ENCODE measurements at regions not wholly inside any gene's neighbourhood (a gene's known extent, or its start where the extent isn't known, plus 50 kb on each side); places are given as distances from the start of the nearest gene placed in this dataset.

- H3K36me3 ChIP-seq (replicated peaks; ENCODE audit: insufficient read depth, low read length): no peaks in the 10 kb centered on the region
- TF ChIP-seq EZH2phosphoT487 (IDR thresholded peaks at IDR 0.05; ENCODE audit: low read length) (no peak), EZH2 (optimal IDR thresholded peaks at IDR 0.05; ENCODE audit: low read depth, low read length) (no peak), CTCF (IDR thresholded peaks at IDR 0.05; ENCODE audit: low read length) (no peak)
- no peaks in the 10 kb centered on the region for H3K9me2 ChIP-seq (replicated peaks; ENCODE audit: insufficient read depth, low read length)
- no peaks in the 10 kb centered on the region for H3K4me1 ChIP-seq (ENCODE audit: low read length)
- H3K4me2 ChIP-seq (ENCODE audit: low read depth, low read length): no peak overlapping the region
- H4K20me1 ChIP-seq (ENCODE audit: insufficient read depth, low read length): no peaks in the 10 kb centered on the region
- H3K9me3 ChIP-seq (replicated peaks; ENCODE audit: insufficient read depth, low read length): no peaks in the 10 kb centered on the region
- H2AFZ ChIP-seq (ENCODE audit: low read length): no peak overlapping the region
- no peaks in the 10 kb centered on the region for H3K27me3 ChIP-seq (replicated peaks; ENCODE audit: insufficient read depth, low read length)
- no peak overlapping the region for H3K9ac ChIP-seq (ENCODE audit: low read length)
- DNase-seq: no peak
- no peak overlapping the region for H3K4me3 ChIP-seq (ENCODE audit: low read length)
- no peaks in the 10 kb centered on the region for H3K79me2 ChIP-seq (ENCODE audit: low read length)
- no peaks in the 10 kb centered on the region for H3F3A ChIP-seq (ENCODE audit: insufficient read depth, low read length)
- H3K27ac ChIP-seq (ENCODE audit: low read length): no peak overlapping the region
Observed at GRCh38 chr4:188466001-188466400, 326.8 kb downstream of the TRIML1 start.

- H3K4me2 ChIP-seq (ENCODE audit: low read depth, low read length): no peak overlapping the region
- no peaks in the 10 kb centered on the region for H4K20me1 ChIP-seq (ENCODE audit: insufficient read depth, low read length)
Observed at GRCh38 chr4:188484256-188484655, 345.0 kb downstream of the TRIML1 start.

GRCh38 chr4:188485906-188486305 lies 346.7 kb downstream of the TRIML1 start:
- H3K27me3 ChIP-seq (replicated peaks; ENCODE audit: insufficient read depth, low read length): no peaks in the 10 kb centered on the region
- no peaks in the 10 kb centered on the region for H3K79me2 ChIP-seq (ENCODE audit: low read length)
- H3K27ac ChIP-seq (ENCODE audit: low read length): no peak overlapping the region
- no peaks in the 10 kb centered on the region for H3K9me3 ChIP-seq (replicated peaks; ENCODE audit: insufficient read depth, low read length)
- no peaks in the 10 kb centered on the region for H4K20me1 ChIP-seq (ENCODE audit: insufficient read depth, low read length)
- no peak overlapping the region for H3K9ac ChIP-seq (ENCODE audit: low read length)
- no peak overlapping the region for H3K4me2 ChIP-seq (ENCODE audit: low read depth, low read length)
- H3K9me2 ChIP-seq (replicated peaks; ENCODE audit: insufficient read depth, low read length): no peaks in the 10 kb centered on the region
- TF ChIP-seq CTCF (IDR thresholded peaks at IDR 0.05; ENCODE audit: low read length) (no peak), EZH2 (optimal IDR thresholded peaks at IDR 0.05; ENCODE audit: low read depth, low read length) (no peak), EZH2phosphoT487 (IDR thresholded peaks at IDR 0.05; ENCODE audit: low read length) (no peak)
- H3K4me1 ChIP-seq (ENCODE audit: low read length): no peaks in the 10 kb centered on the region
- no peaks in the 10 kb centered on the region for H3F3A ChIP-seq (ENCODE audit: insufficient read depth, low read length)
- no peak for DNase-seq
- H2AFZ ChIP-seq (ENCODE audit: low read length): no peak overlapping the region
- no peak overlapping the region for H3K4me3 ChIP-seq (ENCODE audit: low read length)
- H3K36me3 ChIP-seq (replicated peaks; ENCODE audit: insufficient read depth, low read length): no peaks in the 10 kb centered on the region

More at GRCh38 chr4:188484256-188484655, 345.0 kb downstream of the TRIML1 start:
- Histone ChIP-seq H3K36me3 (replicated peaks; ENCODE audit: insufficient read depth, low read length) (no peaks in the 10 kb centered on the region), H3K9me2 (replicated peaks; ENCODE audit: insufficient read depth, low read length) (no peaks in the 10 kb centered on the region), H2AFZ (ENCODE audit: low read length) (no peak overlapping the region), H3K27me3 (replicated peaks; ENCODE audit: insufficient read depth, low read length) (no peaks in the 10 kb centered on the region), H3K4me1 (ENCODE audit: low read length) (no peaks in the 10 kb centered on the region), H3F3A (ENCODE audit: insufficient read depth, low read length) (no peaks in the 10 kb centered on the region), H3K79me2 (ENCODE audit: low read length) (no peaks in the 10 kb centered on the region), H3K9ac (ENCODE audit: low read length) (no peak overlapping the region), H3K27ac (ENCODE audit: low read length) (no peak overlapping the region), H3K9me3 (replicated peaks; ENCODE audit: insufficient read depth, low read length) (no peaks in the 10 kb centered on the region), H3K4me3 (ENCODE audit: low read length) (no peak overlapping the region)
- no peak for TF ChIP-seq CTCF (IDR thresholded peaks at IDR 0.05; ENCODE audit: low read length)
- no peak for TF ChIP-seq EZH2 (optimal IDR thresholded peaks at IDR 0.05; ENCODE audit: low read depth, low read length)
- no peak for DNase-seq
